Body of pancreas (tissue), 4 donors: ENCODE measurements at regions not wholly inside any gene's neighbourhood (a gene's known extent, or its start where the extent isn't known, plus 50 kb on each side); places are given as distances from the start of the nearest gene placed in this dataset.

ENCODE experiments used
- ATAC-seq: fragments of 150-250 bp; one replicate; pipeline ENCODE4 v1.9.1; 2016
- DNase-seq, 4 donors: peaks; one replicate each; pipeline ENCODE4 v3.0.0-alpha.2; 2019
- H3K27ac ChIP-seq, 4 donors: fragments of 200-600 bp; sonication (generic); 1 replicate in 3 of 4; 2 replicates in 1 of 4; pipeline versions ENCODE4 v1.5.1 to v1.6.1; 2016 to 2019; ENCODE audit warnings: mild to moderate bottlenecking in 1 of 4, mixed read lengths in 1 of 4, moderate library complexity in 1 of 4
- H3K27me3 ChIP-seq, 2 donors: fragments of 200-600 bp; sonication (generic); one replicate each; pipeline ENCODE4 v1.6.0; 2016; ENCODE audit warnings: mild to moderate bottlenecking in 1 of 2
- H3K36me3 ChIP-seq, 2 donors: fragments of 200-600 bp; sonication (generic); replicated peaks in 1 of 2; 2 replicates each; pipeline ENCODE4 v1.5.1; 2016; ENCODE audit warnings: low read depth in 2 of 2; ENCODE audit not compliant: insufficient read depth in 1 of 2
- H3K4me1 ChIP-seq: fragments of 200-600 bp; sonication (generic); one replicate; pipeline ENCODE4 v1.6.0; 2016
- H3K4me3 ChIP-seq, 2 donors: fragments of 200-600 bp; sonication (generic); 1 replicate in 1 of 2; 2 replicates in 1 of 2; pipeline ENCODE4 v1.5.1; 2016 to 2019
- H3K9me3 ChIP-seq, 3 donors: fragments of 200-600 bp; sonication (generic); 1 replicate in 2 of 3; 2 replicates in 1 of 3; pipeline ENCODE4 v1.5.1; 2016
- POLR2A ChIP-seq, 3 donors: fragments of 450-650 bp; IDR thresholded peaks; one replicate each; pipeline ENCODE4 v1.6.1; 2016; ENCODE audit warnings: antibody characterized with exemption in 3 of 3, mild to moderate bottlenecking in 2 of 3
- WGBS, 2 donors: methylation state at CpG; one replicate each; pipeline ENCODE4 v1.1.5; 2017; 5-methylcytosine and 5-hydroxymethylcytosine counted together
- intact Hi-C: fragments of 100-400 bp; cut with DNase I; formaldehyde crosslinking; loops from one replicate; pipeline ENCODE4 v1.15.1; 2023
- TF ChIP-seq, protein P1 (sequence below), 7 experiments: fragments of 450-650 bp in 4 of 7; fragments of 200-600 bp in 3 of 7; sonication (generic) in 3 of 7; IDR thresholded peaks; one replicate each; pipeline ENCODE4 v1.5.1; 2016 to 2019; ENCODE audit warnings: antibody characterized with exemption in 7 of 7

DNA sequence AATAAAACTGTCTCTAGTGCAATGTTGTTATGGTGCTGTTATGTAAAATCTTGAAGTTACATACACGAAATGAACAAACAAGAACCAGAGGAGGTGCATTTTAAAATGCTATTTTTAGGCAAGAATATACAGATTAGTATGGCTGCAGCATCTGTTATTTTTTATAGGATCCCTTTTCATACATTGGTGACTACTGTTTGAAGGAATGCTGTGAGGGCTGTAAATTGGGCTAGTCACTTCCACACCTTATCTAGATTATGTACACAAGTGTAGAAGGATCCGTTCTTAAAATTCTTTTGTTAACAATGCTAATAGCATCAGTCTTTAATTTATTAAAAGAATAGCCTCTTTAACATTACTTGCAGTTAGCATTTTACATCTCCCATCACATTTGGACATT, 284.3 kb upstream of the MDGA2 start:
- H3K4me1 ChIP-seq: no peaks in the 10 kb centered on the region
- 9 to 20% methylated on average over 2 of the region's 2 CpGs for WGBS, 2 donors
- no peaks in the 10 kb centered on the region for H3K27me3 ChIP-seq
- no peaks in the 10 kb centered on the region for H3K36me3 ChIP-seq
- H3K4me3 ChIP-seq: no peak overlapping the region
- TF ChIP-seq, protein P1, sequence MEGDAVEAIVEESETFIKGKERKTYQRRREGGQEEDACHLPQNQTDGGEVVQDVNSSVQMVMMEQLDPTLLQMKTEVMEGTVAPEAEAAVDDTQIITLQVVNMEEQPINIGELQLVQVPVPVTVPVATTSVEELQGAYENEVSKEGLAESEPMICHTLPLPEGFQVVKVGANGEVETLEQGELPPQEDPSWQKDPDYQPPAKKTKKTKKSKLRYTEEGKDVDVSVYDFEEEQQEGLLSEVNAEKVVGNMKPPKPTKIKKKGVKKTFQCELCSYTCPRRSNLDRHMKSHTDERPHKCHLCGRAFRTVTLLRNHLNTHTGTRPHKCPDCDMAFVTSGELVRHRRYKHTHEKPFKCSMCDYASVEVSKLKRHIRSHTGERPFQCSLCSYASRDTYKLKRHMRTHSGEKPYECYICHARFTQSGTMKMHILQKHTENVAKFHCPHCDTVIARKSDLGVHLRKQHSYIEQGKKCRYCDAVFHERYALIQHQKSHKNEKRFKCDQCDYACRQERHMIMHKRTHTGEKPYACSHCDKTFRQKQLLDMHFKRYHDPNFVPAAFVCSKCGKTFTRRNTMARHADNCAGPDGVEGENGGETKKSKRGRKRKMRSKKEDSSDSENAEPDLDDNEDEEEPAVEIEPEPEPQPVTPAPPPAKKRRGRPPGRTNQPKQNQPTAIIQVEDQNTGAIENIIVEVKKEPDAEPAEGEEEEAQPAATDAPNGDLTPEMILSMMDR (IDR thresholded peaks at IDR 0.05): no peak
- H3K9me3 ChIP-seq: no peaks in the 10 kb centered on the region
- intact Hi-C loops: no loop called here
- DNase-seq (no peak), ATAC-seq (no peak)
- H3K27ac ChIP-seq: no peak overlapping the region

DNA sequence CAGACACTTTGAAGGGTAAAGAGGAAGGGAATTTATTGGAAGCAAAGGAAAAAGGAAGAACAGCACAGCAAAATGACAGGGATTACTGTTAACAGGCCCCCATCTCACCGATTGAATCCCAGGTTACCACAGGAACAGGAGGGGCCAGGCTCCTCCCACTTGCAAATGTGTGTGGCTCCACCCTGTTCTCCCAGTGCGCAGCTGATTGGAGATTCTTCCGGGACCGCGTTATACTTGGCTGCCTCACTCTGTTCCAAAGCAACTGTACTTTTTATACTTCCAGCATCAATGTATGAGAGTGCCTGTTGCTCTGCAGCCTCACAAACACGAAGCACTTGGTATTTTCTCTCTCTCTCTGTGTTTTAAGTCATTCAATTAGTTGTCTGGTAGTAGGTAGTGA, 273.6 kb upstream of the MDGA2 start:
- 67 to 73% methylated on average over 6 of the region's 6 CpGs for WGBS, 2 donors
- TF ChIP-seq POLR2A (IDR thresholded peaks at IDR 0.05): no peak
- TF ChIP-seq, protein P1 (IDR thresholded peaks at IDR 0.05): no peak
- DNase-seq (no peak), ATAC-seq (no peak)
- no peak overlapping the region for H3K27ac ChIP-seq
- H3K4me3 ChIP-seq: no peak overlapping the region
- H3K4me1 ChIP-seq: no peaks in the 10 kb centered on the region
- intact Hi-C loops: no loop called here
- no peaks in the 10 kb centered on the region for H3K36me3 ChIP-seq
- no peaks in the 10 kb centered on the region for H3K27me3 ChIP-seq
- H3K9me3 ChIP-seq: no peaks in the 10 kb centered on the region

DNA sequence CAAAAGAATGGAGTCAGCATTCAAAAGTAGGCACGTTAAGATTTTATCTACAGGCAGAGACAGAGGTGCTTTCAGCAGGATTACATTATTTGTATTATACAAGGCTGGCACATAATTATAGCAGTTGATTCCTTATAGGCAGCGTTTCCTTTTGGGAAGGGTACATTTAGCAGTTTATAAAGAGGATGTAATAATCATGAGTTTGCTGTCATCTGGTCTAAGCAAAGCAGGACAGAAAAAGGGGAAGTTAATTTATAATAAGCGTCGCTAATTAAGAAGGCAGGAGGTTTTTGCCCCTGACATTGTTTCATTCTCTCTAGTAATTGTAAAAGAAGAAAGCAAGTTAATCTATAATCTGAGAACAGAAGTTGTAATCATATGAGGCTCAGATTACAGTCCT, 259.9 kb upstream of the MDGA2 start:
- intact Hi-C loops: no loop called here
- ATAC-seq: no peak
- H3K4me3 ChIP-seq: no peak overlapping the region
- no peak overlapping the region for H3K27ac ChIP-seq
- H3K4me1 ChIP-seq: no peaks in the 10 kb centered on the region
- H3K9me3 ChIP-seq: no peaks in the 10 kb centered on the region
- 19 to 29% methylated on average over 4 of the region's 4 CpGs for WGBS, 2 donors
- no peak for DNase-seq
- H3K36me3 ChIP-seq: no peaks in the 10 kb centered on the region
- H3K27me3 ChIP-seq: no peaks in the 10 kb centered on the region
- TF ChIP-seq, protein P1 (IDR thresholded peaks at IDR 0.05): no peak
- no peak for TF ChIP-seq POLR2A (IDR thresholded peaks at IDR 0.05)

DNA sequence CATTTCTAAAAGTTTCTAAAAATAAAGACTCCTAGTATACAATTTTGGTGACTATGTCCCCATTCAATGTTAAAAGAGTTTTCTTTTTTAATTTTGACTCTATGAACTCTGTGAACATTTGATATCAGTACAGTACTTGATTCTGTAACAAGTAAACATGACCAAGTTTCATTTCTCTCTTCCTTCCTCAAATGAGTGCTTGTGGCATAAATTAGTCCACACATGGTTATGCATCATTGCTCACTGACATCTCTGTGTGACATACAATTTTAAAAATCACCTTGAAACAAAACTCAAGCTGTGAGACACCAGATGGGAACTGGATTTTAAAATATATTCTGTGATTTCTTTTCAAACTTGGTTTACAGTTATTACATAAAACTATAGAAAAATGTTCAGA, 253.9 kb upstream of the MDGA2 start:
- intact Hi-C loops: no loop called here
- DNase-seq: no peak
- TF ChIP-seq, protein P1 (IDR thresholded peaks at IDR 0.05): no peak
- no peak for TF ChIP-seq POLR2A (IDR thresholded peaks at IDR 0.05)

DNA sequence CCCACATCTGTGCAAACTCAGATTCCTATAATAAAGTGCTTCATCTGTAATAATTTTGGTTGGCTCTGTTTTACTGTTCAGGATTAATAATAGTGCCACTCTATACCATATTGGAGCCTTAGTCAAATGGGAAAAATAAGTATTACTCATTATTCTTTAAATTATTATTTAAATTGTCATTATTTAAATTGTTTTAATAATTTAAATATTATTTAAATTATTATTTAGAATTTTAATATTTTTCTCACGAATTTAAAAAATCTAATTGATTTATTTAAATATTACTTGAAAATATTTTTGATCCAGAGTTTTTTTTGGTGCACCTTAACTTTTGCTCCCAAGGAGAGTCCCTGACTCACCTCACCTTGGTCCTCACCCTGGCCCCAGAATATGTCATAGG, 245.7 kb upstream of the MDGA2 start:
- no peak overlapping the region for H3K27ac ChIP-seq
- H3K4me1 ChIP-seq: no peaks in the 10 kb centered on the region
- TF ChIP-seq POLR2A (IDR thresholded peaks at IDR 0.05): no peak
- TF ChIP-seq, protein P1 (IDR thresholded peaks at IDR 0.05): no peak
- no peak overlapping the region for H3K4me3 ChIP-seq
- intact Hi-C loops: no loop called here
- no peaks in the 10 kb centered on the region for H3K27me3 ChIP-seq
- 15 to 33% methylated on average over 1 of the region's 1 CpG for WGBS, 2 donors
- no peaks in the 10 kb centered on the region for H3K36me3 ChIP-seq
- no peaks in the 10 kb centered on the region for H3K9me3 ChIP-seq
- DNase-seq (no peak), ATAC-seq (no peak)

More for the DNA sequence above, 253.9 kb upstream of the MDGA2 start:
- no peaks in the 10 kb centered on the region for H3K9me3 ChIP-seq
- no peaks in the 10 kb centered on the region for H3K27me3 ChIP-seq
- ATAC-seq: no peak
- H3K4me3 ChIP-seq: no peak overlapping the region
- H3K4me1 ChIP-seq: no peaks in the 10 kb centered on the region
- no peaks in the 10 kb centered on the region for H3K36me3 ChIP-seq
- H3K27ac ChIP-seq: no peak overlapping the region
